ENCODE measurements at regions not wholly inside any gene's neighbourhood (a gene's known extent, or its start where the extent isn't known, plus 50 kb on each side); places are given as distances from the start of the nearest gene placed in this dataset.

GRCh38 chr2:66674087-66674486, 239.2 kb downstream of the MEIS1 start:
- Histone ChIP-seq H3K4me1 (ENCODE audit: control insufficient read depth, insufficient read depth, low read length) (no peaks in the 10 kb centered on the region), H3K14ac (replicated peaks; ENCODE audit: low read depth, low read length) (no peak overlapping the region), H3K27me3 (ENCODE audit: control insufficient read depth, insufficient read depth, low read length) (no peaks in the 10 kb centered on the region), H2AFZ (replicated peaks; ENCODE audit: low read length, poor library complexity) (no peak overlapping the region), H2AK9ac (replicated peaks; ENCODE audit: low read depth, low read length, poor library complexity) (no peak overlapping the region), H4K91ac (ENCODE audit: insufficient read depth, low read depth, low read length) (no peak overlapping the region), H3K4ac (ENCODE audit: low read depth, low read length) (no peak overlapping the region), H3K79me1 (ENCODE audit: low read depth in 1 of 2, low read length in 2 of 2) (no peaks in the 10 kb centered on the region), H2AK5ac (ENCODE audit: low read depth, low read length) (no peak overlapping the region), H3K36me3 (ENCODE audit: control insufficient read depth, insufficient read depth, low read length) (no peaks in the 10 kb centered on the region), H2BK20ac (ENCODE audit: low read depth, low read length) (no peak overlapping the region), H3K4me2 (ENCODE audit: low read depth, low read length) (no peak overlapping the region), H3K4me3 (ENCODE audit: insufficient read depth, low read depth, low read length) (no peak overlapping the region), H2BK5ac (ENCODE audit: low read depth, low read length, poor library complexity, severe bottlenecking) (no peak overlapping the region), H2BK120ac (ENCODE audit: low read depth, low read length) (no peak overlapping the region), H4K8ac (ENCODE audit: low read depth in 2 of 2, low read length in 2 of 2) (no peak overlapping the region), H3K9ac (ENCODE audit: low read depth, low read length) (no peak overlapping the region), H3K18ac (ENCODE audit: low read depth, low read length) (no peak overlapping the region), H3K23ac (ENCODE audit: low read depth, low read length) (no peak overlapping the region), H3K56ac (ENCODE audit: extremely low read depth, insufficient read depth, low read length) (no peak overlapping the region), H3K27ac (ENCODE audit: insufficient read depth, low read length) (no peak overlapping the region), H3K9me1 (ENCODE audit: insufficient read depth, low read length) (no peaks in the 10 kb centered on the region), H3K9me3 (ENCODE audit: control insufficient read depth, insufficient read depth, low read length) (no peaks in the 10 kb centered on the region), H2BK15ac (ENCODE audit: low read depth, low read length) (no peak overlapping the region), H4K20me1 (ENCODE audit: insufficient read depth, low read length) (no peaks in the 10 kb centered on the region), H4K5ac (ENCODE audit: low read depth, low read length) (no peak overlapping the region)
- intact Hi-C loops (cut with micrococcal nuclease): no loop called here
- no peak for ATAC-seq (ENCODE audit: low read depth)
- DNase-seq: no peak
- WGBS, 2 experiments (ENCODE audit: extremely low coverage in 2 of 2, insufficient read length in 1 of 2): no CpG with 5 or more reads among the region's 1 CpG
- dilution Hi-C loops (cut with HindIII; ENCODE audit: low sequenced_read_pairs, unreplicated experiment): no loop called here
- TF ChIP-seq RCOR1 (IDR thresholded peaks at IDR 0.05; ENCODE audit: insufficient replicate concordance, low read length): no peak
- peak; percentile 80 for TF ChIP-seq MAFK (IDR thresholded peaks at IDR 0.05; ENCODE audit: low read depth, low read length)
- in situ Hi-C loops (cut with MboI; ENCODE audit: low sequenced_read_pairs): no loop called here
- no TSS peak for BruUV-seq (replicated peaks)
- POLR2A ChIA-PET (ENCODE audit: unreplicated experiment): no interaction called here
- CTCF ChIA-PET: no interaction called here

All from IMR-90 (cell line).